ENCODE measurements at regions not wholly inside any gene's neighbourhood (a gene's known extent, or its start where the extent isn't known, plus 50 kb on each side); places are given as distances from the start of the nearest gene placed in this dataset.

DNA sequence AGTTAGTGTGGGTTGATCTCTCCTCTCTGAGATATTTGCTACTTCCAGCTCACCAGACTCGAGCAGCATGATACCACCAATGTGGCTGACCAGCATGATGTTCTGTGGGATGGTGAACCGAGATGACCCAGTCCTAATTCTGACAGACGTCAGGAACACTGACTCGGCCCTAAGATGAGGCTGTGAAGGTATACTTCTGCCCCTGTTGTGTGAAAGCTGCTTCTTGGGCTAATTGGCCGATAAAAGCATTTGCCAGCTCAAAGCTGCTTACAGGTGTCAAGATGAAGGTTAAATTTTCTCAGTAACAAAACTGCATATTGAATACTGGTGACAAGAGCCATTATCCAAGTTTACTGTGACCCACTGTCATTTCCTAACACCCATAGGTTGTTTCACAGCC lies 151.4 kb downstream of the BRD1 start:
- TF ChIP-seq, protein P1, sequence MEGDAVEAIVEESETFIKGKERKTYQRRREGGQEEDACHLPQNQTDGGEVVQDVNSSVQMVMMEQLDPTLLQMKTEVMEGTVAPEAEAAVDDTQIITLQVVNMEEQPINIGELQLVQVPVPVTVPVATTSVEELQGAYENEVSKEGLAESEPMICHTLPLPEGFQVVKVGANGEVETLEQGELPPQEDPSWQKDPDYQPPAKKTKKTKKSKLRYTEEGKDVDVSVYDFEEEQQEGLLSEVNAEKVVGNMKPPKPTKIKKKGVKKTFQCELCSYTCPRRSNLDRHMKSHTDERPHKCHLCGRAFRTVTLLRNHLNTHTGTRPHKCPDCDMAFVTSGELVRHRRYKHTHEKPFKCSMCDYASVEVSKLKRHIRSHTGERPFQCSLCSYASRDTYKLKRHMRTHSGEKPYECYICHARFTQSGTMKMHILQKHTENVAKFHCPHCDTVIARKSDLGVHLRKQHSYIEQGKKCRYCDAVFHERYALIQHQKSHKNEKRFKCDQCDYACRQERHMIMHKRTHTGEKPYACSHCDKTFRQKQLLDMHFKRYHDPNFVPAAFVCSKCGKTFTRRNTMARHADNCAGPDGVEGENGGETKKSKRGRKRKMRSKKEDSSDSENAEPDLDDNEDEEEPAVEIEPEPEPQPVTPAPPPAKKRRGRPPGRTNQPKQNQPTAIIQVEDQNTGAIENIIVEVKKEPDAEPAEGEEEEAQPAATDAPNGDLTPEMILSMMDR (IDR thresholded peaks at IDR 0.05), result no peak
- Mint-ChIP-seq H3K9me3 (peaks cover 14% of the 10 kb centered on the region; the same call in 1 of the 2 replicates), H3K27ac (no peak overlapping the region), H3K36me3 (ENCODE audit: low read depth) (peaks cover 5% of the 10 kb centered on the region; the same call in 1 of the 2 replicates), H3K4me1 (ENCODE audit: low read depth) (no peaks in the 10 kb centered on the region), H3K4me3 (no peak overlapping the region), H3K27me3 (ENCODE audit: insufficient read depth) (peaks cover 6% of the 10 kb centered on the region)
- no peak for DNase-seq

DNA sequence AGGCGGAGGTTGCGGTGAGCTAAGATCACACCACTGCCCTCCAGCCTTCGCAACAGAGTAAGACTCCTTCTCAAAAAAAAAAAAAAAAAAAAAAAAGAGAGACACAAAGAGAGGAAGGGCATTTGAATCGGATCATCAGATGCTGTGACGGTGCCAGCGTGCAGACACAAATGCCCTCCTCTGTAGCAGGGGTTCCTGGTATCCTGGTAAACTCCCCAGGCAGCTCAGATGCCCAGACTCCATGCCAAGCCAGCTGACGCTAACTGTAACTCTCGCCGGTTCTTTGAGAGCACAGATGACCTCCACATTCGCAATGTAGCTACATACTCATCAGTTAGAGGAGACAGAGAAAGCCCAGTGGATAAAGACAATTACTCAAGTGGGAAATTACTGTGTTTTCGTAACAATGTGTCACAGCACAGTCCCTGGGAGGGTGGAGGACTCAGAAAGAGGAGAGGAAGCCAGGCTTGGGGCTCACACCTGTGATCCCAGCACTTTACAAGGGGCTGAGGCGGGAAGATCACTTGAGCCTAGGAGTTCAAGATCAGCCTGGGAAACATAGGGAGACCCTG lies 153.1 kb downstream of the BRD1 start:
- no peak overlapping the region for H3K27ac Mint-ChIP-seq
- peaks cover 20% of the 10 kb centered on the region; the same call in 1 of the 2 replicates for H3K9me3 Mint-ChIP-seq
- DNase-seq, result no peak
- TF ChIP-seq, protein P1 (IDR thresholded peaks at IDR 0.05), result no peak
- H3K27me3 Mint-ChIP-seq (ENCODE audit: insufficient read depth), result peaks cover 7% of the 10 kb centered on the region
- no peaks in the 10 kb centered on the region for H3K4me1 Mint-ChIP-seq (ENCODE audit: low read depth)
- peaks cover 6% of the 10 kb centered on the region; the same call in 1 of the 2 replicates for H3K36me3 Mint-ChIP-seq (ENCODE audit: low read depth)
- H3K4me3 Mint-ChIP-seq, result no peak overlapping the region

DNA sequence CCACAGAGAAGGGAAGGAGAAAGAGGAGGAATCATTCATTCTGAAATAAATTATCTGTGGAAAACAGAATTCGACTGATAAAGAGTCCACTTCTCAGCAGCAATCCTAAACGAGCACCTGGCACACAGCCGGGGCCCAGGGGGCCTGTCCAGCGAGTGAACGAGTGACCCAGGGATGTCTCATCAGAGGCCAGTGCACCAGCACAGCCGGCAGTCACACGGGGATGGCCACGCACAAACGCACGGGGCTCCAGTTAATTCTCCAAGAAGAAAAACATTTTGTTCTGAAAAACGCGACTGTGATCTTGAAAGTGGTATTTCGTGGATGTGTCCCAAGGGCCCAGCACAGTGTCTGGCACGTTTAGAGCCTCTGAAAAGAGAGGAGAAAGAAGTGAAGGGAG lies 154.6 kb downstream of the BRD1 start:
- Mint-ChIP-seq H3K27ac (no peak overlapping the region), H3K4me1 (ENCODE audit: low read depth) (no peaks in the 10 kb centered on the region), H3K27me3 (ENCODE audit: insufficient read depth) (peaks cover 7% of the 10 kb centered on the region), H3K36me3 (ENCODE audit: low read depth) (peaks cover 6% of the 10 kb centered on the region; the same call in 1 of the 2 replicates), H3K4me3 (no peak overlapping the region), H3K9me3 (peaks cover 21% of the 10 kb centered on the region; the same call in 1 of the 2 replicates)
- TF ChIP-seq, protein P1 (IDR thresholded peaks at IDR 0.05), result no peak
- DNase-seq, result no peak

DNA sequence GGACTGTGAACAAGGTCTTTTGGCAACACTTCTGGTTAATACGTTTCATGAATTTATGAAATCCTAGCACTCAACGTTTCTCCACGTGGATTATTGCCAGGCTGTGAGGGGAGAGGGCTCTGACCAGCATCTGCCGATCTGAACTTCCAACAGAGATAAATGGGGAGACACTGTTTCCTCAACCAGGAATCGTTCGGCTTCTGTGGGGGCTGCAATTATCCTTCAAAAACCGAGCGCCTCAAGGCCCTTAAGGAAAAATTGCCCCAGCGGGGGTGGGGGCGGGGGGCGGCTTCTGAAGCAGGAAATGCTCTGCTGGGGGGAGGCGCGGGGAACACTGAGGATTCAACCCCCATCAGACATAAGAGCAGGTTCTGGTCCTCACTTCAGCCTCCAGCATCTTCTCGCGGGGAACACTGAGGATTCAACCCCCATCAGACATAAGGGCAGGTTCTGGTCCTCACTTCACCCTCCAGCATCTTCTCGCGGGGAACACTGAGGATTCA lies 155.6 kb downstream of the BRD1 start:
- DNase-seq, result no peak
- Mint-ChIP-seq H3K27ac (no peak overlapping the region), H3K36me3 (ENCODE audit: low read depth) (peaks cover 6% of the 10 kb centered on the region; the same call in 1 of the 2 replicates), H3K4me1 (ENCODE audit: low read depth) (no peaks in the 10 kb centered on the region), H3K9me3 (peaks cover 23% of the 10 kb centered on the region; the same call in 1 of the 2 replicates), H3K4me3 (no peak overlapping the region), H3K27me3 (ENCODE audit: insufficient read depth) (peaks cover 8% of the 10 kb centered on the region)
- TF ChIP-seq, protein P1 (IDR thresholded peaks at IDR 0.05), result no peak

DNA sequence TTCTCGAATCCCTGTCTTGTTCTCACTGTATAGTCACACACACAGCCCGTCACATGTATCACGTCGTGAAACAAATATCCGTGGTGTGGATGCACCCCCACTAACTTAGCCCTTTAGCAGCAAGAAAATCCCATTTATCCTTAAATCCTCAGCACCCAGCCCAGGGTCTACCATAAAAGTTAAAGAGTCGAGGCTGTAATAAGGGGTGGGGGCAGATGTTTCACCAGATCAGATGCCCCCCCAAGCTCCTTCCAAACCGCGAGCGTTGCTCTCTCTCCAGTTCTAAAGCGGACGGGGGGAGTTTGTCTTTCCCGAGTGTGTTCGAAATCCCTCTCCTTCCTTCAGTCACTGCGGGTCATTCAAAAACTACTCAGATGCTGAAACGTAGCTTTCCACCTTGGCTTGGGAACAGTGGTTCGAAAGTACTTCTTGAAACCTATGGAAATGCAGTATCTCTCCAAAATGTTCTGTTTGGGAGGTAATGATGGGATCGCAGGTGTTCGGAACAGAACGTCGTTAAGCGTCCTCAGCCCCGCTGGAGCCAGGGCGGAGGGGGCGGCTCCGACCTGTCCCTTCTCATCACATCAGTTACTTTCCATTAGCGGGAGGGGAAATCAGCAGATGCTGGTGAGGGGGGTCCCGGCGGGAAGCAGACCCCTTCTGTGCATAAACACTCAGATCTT lies 156.2 kb downstream of the BRD1 start:
- Mint-ChIP-seq H3K27ac (no peak overlapping the region), H3K4me1 (ENCODE audit: low read depth) (no peaks in the 10 kb centered on the region), H3K9me3 (peaks cover 27% of the 10 kb centered on the region; the same call in 1 of the 2 replicates), H3K4me3 (no peak overlapping the region), H3K27me3 (ENCODE audit: insufficient read depth) (peaks cover 9% of the 10 kb centered on the region), H3K36me3 (ENCODE audit: low read depth) (peaks cover 6% of the 10 kb centered on the region; the same call in 1 of the 2 replicates)
- TF ChIP-seq, protein P1 (IDR thresholded peaks at IDR 0.05), result no peak
- DNase-seq, result no peak
